Neural progenitor cell (in vitro differentiated cells): ENCODE measurements at regions not wholly inside any gene's neighbourhood (a gene's known extent, or its start where the extent isn't known, plus 50 kb on each side); places are given as distances from the start of the nearest gene placed in this dataset.

ENCODE experiments used
- DNase-seq: peaks from one replicate; pipeline ENCODE4 v3.0.0-alpha.2; 2016; ENCODE audit warnings: low spot score
- H2AFZ ChIP-seq: fragments of 200-600 bp; sonication (generic); replicated peaks from 2 replicates; pipeline ENCODE4 v1.6.1; 2016; ENCODE audit warnings: antibody characterized with exemption
- H3F3A ChIP-seq: fragments of 200-600 bp; sonication (generic); 2 replicates; pipeline ENCODE4 v1.6.1; 2016; ENCODE audit warnings: antibody characterized with exemption, low read depth
- H3K27ac ChIP-seq: fragments of 200-600 bp; sonication (generic); 2 replicates; pipeline ENCODE4 v1.5.1; 2016; ENCODE audit warnings: mild to moderate bottlenecking
- H3K27me3 ChIP-seq: fragments of 200-600 bp; sonication (generic); 2 replicates; pipeline ENCODE4 v1.6.1; 2016; ENCODE audit warnings: mild to moderate bottlenecking, moderate library complexity
- H3K36me3 ChIP-seq: fragments of 200-600 bp; sonication (generic); 2 replicates; pipeline ENCODE4 v1.5.1; 2016
- H3K4me1 ChIP-seq: fragments of 200-600 bp; sonication (generic); 2 replicates; pipeline ENCODE4 v1.6.1; 2016; ENCODE audit warnings: mixed run types
- H3K4me2 ChIP-seq: fragments of 200-600 bp; sonication (generic); 2 replicates; pipeline ENCODE4 v1.6.1; 2016
- H3K4me3 ChIP-seq: fragments of 200-600 bp; sonication (generic); 2 replicates; pipeline ENCODE4 v1.5.1; 2016
- H3K79me2 ChIP-seq: fragments of 200-600 bp; sonication (generic); 2 replicates; pipeline ENCODE4 v1.6.1; 2016; ENCODE audit warnings: low read depth
- H3K9ac ChIP-seq: fragments of 200-600 bp; sonication (generic); 2 replicates; pipeline ENCODE4 v1.6.1; 2016
- H3K9me3 ChIP-seq: fragments of 200-600 bp; sonication (generic); 2 replicates; pipeline ENCODE4 v1.5.1; 2016; ENCODE audit warnings: low read depth
- H4K20me1 ChIP-seq: fragments of 200-600 bp; sonication (generic); 2 replicates; pipeline ENCODE4 v1.6.1; 2016; ENCODE audit warnings: low read depth
- H3K27ac Mint-ChIP-seq: 3 replicates; pipeline ENCODE4 v1.8.0; 2021; ENCODE audit warnings: mixed read lengths
- H3K27me3 Mint-ChIP-seq: 2 replicates; pipeline ENCODE4 v1.8.0; 2022; ENCODE audit warnings: low read depth, mild to moderate bottlenecking, inconsistent platforms, moderate library complexity, mixed read lengths; ENCODE audit not compliant: insufficient read depth
- H3K36me3 Mint-ChIP-seq: 3 replicates; pipeline ENCODE4 v1.8.0; 2021; ENCODE audit warnings: mixed read lengths
- H3K4me1 Mint-ChIP-seq: 3 replicates; pipeline ENCODE4 v1.8.0; 2021; ENCODE audit warnings: mixed read lengths
- H3K4me3 Mint-ChIP-seq: 3 replicates; pipeline ENCODE4 v1.8.0; 2021; ENCODE audit warnings: mild to moderate bottlenecking, moderate library complexity, mixed read lengths
- H3K9me3 Mint-ChIP-seq: 3 replicates; pipeline ENCODE4 v1.8.0; 2020; ENCODE audit warnings: mixed read lengths
- CTCF ChIP-seq: fragments of 200-600 bp; sonication (generic); IDR thresholded peaks from 2 replicates; pipeline ENCODE4 v1.5.1; 2017; ENCODE audit warnings: antibody characterized with exemption, mild to moderate bottlenecking
- EZH2 ChIP-seq: fragments of 200-600 bp; sonication (generic); IDR thresholded peaks from 2 replicates; pipeline ENCODE4 v1.6.1; 2017; ENCODE audit warnings: antibody characterized with exemption, mild to moderate bottlenecking, moderate library complexity
- EZH2phosphoT487 ChIP-seq: fragments of 200-600 bp; sonication (generic); IDR thresholded peaks from 2 replicates; pipeline ENCODE4 v1.6.1; 2017; ENCODE audit warnings: antibody characterized with exemption

GRCh38 chr6:78523622-78524021 is 343.7 kb upstream of the IRAK1BP1 start:
- H3K4me1 Mint-ChIP-seq = no peaks in the 10 kb centered on the region
- Histone ChIP-seq H3K79me2 (no peaks in the 10 kb centered on the region), H3K27me3 (no peaks in the 10 kb centered on the region), H3F3A (no peaks in the 10 kb centered on the region), H3K9ac (no peak overlapping the region), H3K4me3 (no peak overlapping the region), H4K20me1 (no peaks in the 10 kb centered on the region), H3K27ac (no peak overlapping the region), H3K9me3 (no peaks in the 10 kb centered on the region), H2AFZ (no peak overlapping the region), H3K36me3 (no peaks in the 10 kb centered on the region), H3K4me1 (no peaks in the 10 kb centered on the region), H3K4me2 (no peak overlapping the region)
- H3K27me3 Mint-ChIP-seq = peaks cover 3% of the 10 kb centered on the region
- H3K36me3 Mint-ChIP-seq = no peaks in the 10 kb centered on the region
- H3K4me3 Mint-ChIP-seq = no peak overlapping the region
- no peak overlapping the region for H3K27ac Mint-ChIP-seq
- TF ChIP-seq CTCF (no peak), EZH2 (no peak), EZH2phosphoT487 (no peak)
- H3K9me3 Mint-ChIP-seq = no peaks in the 10 kb centered on the region
- DNase-seq = no peak

GRCh38 chr6:78525976-78526375 is 341.4 kb upstream of the IRAK1BP1 start:
- Histone ChIP-seq H3K79me2 (no peaks in the 10 kb centered on the region), H2AFZ (no peak overlapping the region), H3K9me3 (no peaks in the 10 kb centered on the region), H3K36me3 (no peaks in the 10 kb centered on the region), H3K27ac (no peak overlapping the region), H3K9ac (no peak overlapping the region), H4K20me1 (no peaks in the 10 kb centered on the region), H3K4me3 (no peak overlapping the region), H3F3A (no peaks in the 10 kb centered on the region), H3K27me3 (no peaks in the 10 kb centered on the region), H3K4me1 (no peaks in the 10 kb centered on the region), H3K4me2 (no peak overlapping the region)
- Mint-ChIP-seq H3K9me3 (no peaks in the 10 kb centered on the region), H3K27me3 (no peaks in the 10 kb centered on the region), H3K27ac (no peak overlapping the region), H3K4me1 (no peaks in the 10 kb centered on the region), H3K4me3 (no peak overlapping the region), H3K36me3 (no peaks in the 10 kb centered on the region)
- DNase-seq = no peak
- no peak for TF ChIP-seq EZH2phosphoT487
- no peak for TF ChIP-seq EZH2
- no peak for TF ChIP-seq CTCF

- no peak overlapping the region for H3K27ac Mint-ChIP-seq
- H3K9me3 Mint-ChIP-seq = no peaks in the 10 kb centered on the region
- TF ChIP-seq CTCF (no peak), EZH2phosphoT487 (no peak), EZH2 (no peak)
Observed at GRCh38 chr6:78526432-78526831, 340.9 kb upstream of the IRAK1BP1 start.

GRCh38 chr6:78528926-78529325 is 338.4 kb upstream of the IRAK1BP1 start:
- H3K4me1 Mint-ChIP-seq = no peaks in the 10 kb centered on the region

More at GRCh38 chr6:78526432-78526831, 340.9 kb upstream of the IRAK1BP1 start:
- Mint-ChIP-seq H3K27me3 (no peaks in the 10 kb centered on the region), H3K4me1 (no peaks in the 10 kb centered on the region), H3K4me3 (no peak overlapping the region), H3K36me3 (no peaks in the 10 kb centered on the region)
- no peaks in the 10 kb centered on the region for H3K4me1 ChIP-seq
- no peaks in the 10 kb centered on the region for H4K20me1 ChIP-seq
- H3K27me3 ChIP-seq = no peaks in the 10 kb centered on the region
- no peak overlapping the region for H3K4me3 ChIP-seq
- H3K4me2 ChIP-seq = no peak overlapping the region
- no peaks in the 10 kb centered on the region for H3K9me3 ChIP-seq
- H2AFZ ChIP-seq = no peak overlapping the region
- no peaks in the 10 kb centered on the region for H3K79me2 ChIP-seq
- DNase-seq = no peak
- no peaks in the 10 kb centered on the region for H3K36me3 ChIP-seq
- H3F3A ChIP-seq = no peaks in the 10 kb centered on the region
- H3K9ac ChIP-seq = no peak overlapping the region
- H3K27ac ChIP-seq = no peak overlapping the region

More at GRCh38 chr6:78528926-78529325, 338.4 kb upstream of the IRAK1BP1 start:
- Histone ChIP-seq H3K9ac (no peak overlapping the region), H3K36me3 (no peaks in the 10 kb centered on the region), H3K4me1 (no peaks in the 10 kb centered on the region), H3K27ac (no peak overlapping the region), H3K4me3 (no peak overlapping the region), H3K4me2 (no peak overlapping the region), H3F3A (no peaks in the 10 kb centered on the region), H3K9me3 (no peaks in the 10 kb centered on the region), H3K79me2 (no peaks in the 10 kb centered on the region), H3K27me3 (no peaks in the 10 kb centered on the region), H4K20me1 (no peaks in the 10 kb centered on the region), H2AFZ (no peak overlapping the region)
- no peaks in the 10 kb centered on the region for H3K9me3 Mint-ChIP-seq
- no peak for DNase-seq
- H3K27me3 Mint-ChIP-seq = peaks cover 2% of the 10 kb centered on the region
- TF ChIP-seq EZH2 = no peak
- no peak overlapping the region for H3K27ac Mint-ChIP-seq
- no peak overlapping the region for H3K4me3 Mint-ChIP-seq
- no peaks in the 10 kb centered on the region for H3K36me3 Mint-ChIP-seq
